Cardiac septum (tissue), 1 donor: ENCODE measurements at regions not wholly inside any gene's neighbourhood (a gene's known extent, or its start where the extent isn't known, plus 50 kb on each side); places are given as distances from the start of the nearest gene placed in this dataset.
"Not testable (repeated sequence)": the region's sequence is repeated elsewhere in the genome, so short reads cannot be mapped to it uniquely, and the experiment has no call there.

ENCODE experiments used
- DNase-seq: peaks from one replicate; pipeline ENCODE4 v3.0.0-alpha.2; 2020; ENCODE audit warnings: low spot score
- intact Hi-C: fragments of 100-400 bp; cut with DNase I; formaldehyde crosslinking; loops from one replicate; pipeline ENCODE4 v1.14.0; 2022
- donor health status: DM: no; HTN: no; CAD: no.

- no peak for DNase-seq
- intact Hi-C loops = no loop called here
These were observed 748.1 kb downstream of the GBE1 start for GRCh38 chr3:81013360-81013759.

GRCh38 chr3:81005992-81006391, 755.5 kb downstream of the GBE1 start:
- intact Hi-C loops = no loop called here
- DNase-seq = no peak

GRCh38 chr3:81003817-81004216, 757.6 kb downstream of the GBE1 start:
- DNase-seq = no peak
- intact Hi-C loops = no loop called here

GRCh38 chr3:81003008-81003645, 758.3 kb downstream of the GBE1 start:
- intact Hi-C loops = no loop called here

GRCh38 chr3:80999481-80999880, 762.0 kb downstream of the GBE1 start:
- intact Hi-C loops = no loop called here
- no peak for DNase-seq

More at GRCh38 chr3:81003008-81003645, 758.3 kb downstream of the GBE1 start:
- no peak for DNase-seq

- intact Hi-C loops = no loop called here
- DNase-seq = no peak
These were observed 763.4 kb downstream of the GBE1 start for GRCh38 chr3:80998022-80998421.

GRCh38 chr3:80997622-80998021, 763.8 kb downstream of the GBE1 start:
- no peak for DNase-seq
- intact Hi-C loops = no loop called here

GRCh38 chr3:80994767-80995166, 766.7 kb downstream of the GBE1 start:
- DNase-seq = no peak
- intact Hi-C loops = no loop called here

GRCh38 chr3:80994085-80994665, 767.3 kb downstream of the GBE1 start:
- intact Hi-C loops = no loop called here
- DNase-seq = no peak

- no peak for DNase-seq
- intact Hi-C loops = no loop called here
These were observed 768.1 kb downstream of the GBE1 start for GRCh38 chr3:80993241-80993945.

GRCh38 chr3:80983753-80984152, 777.7 kb downstream of the GBE1 start:
- DNase-seq = no peak
- intact Hi-C loops = no loop called here

GRCh38 chr3:80978216-80978969, 783.1 kb downstream of the GBE1 start:
- no peak for DNase-seq
- intact Hi-C loops = no loop called here

GRCh38 chr3:80970292-80970691, 791.2 kb downstream of the GBE1 start:
- no peak for DNase-seq
- intact Hi-C loops = no loop called here

- intact Hi-C loops = no loop called here
- no peak for DNase-seq
These were observed 831.9 kb downstream of the GBE1 start for GRCh38 chr3:80929576-80929975.

- no peak for DNase-seq
- intact Hi-C loops = no loop called here
These were observed 846.6 kb downstream of the GBE1 start for GRCh38 chr3:80914854-80915253.

- DNase-seq = no peak
- intact Hi-C loops = no loop called here
These were observed 863.2 kb downstream of the GBE1 start for GRCh38 chr3:80898211-80898610.

- DNase-seq, intact Hi-C loops: not testable (repeated sequence)
These were observed 864.4 kb downstream of the GBE1 start for GRCh38 chr3:80897005-80897404.

- DNase-seq = no peak
- intact Hi-C loops = no loop called here
These were observed 870.9 kb downstream of the GBE1 start for GRCh38 chr3:80890571-80890970.

GRCh38 chr3:80889535-80889934, 871.9 kb downstream of the GBE1 start:
- intact Hi-C loops = no loop called here
- no peak for DNase-seq

GRCh38 chr3:80870476-80871041, 890.9 kb downstream of the GBE1 start:
- intact Hi-C loops = no loop called here
- DNase-seq = no peak
